GM21526 (cell line): ENCODE measurements at regions not wholly inside any gene's neighbourhood (a gene's known extent, or its start where the extent isn't known, plus 50 kb on each side); places are given as distances from the start of the nearest gene placed in this dataset.

Source experiments
- ATAC-seq: cut with Tn5 transposase; IDR thresholded peaks from one replicate; pipeline ENCODE4 v1.9.1; 2021; ENCODE audit warnings: moderate library complexity; ENCODE audit not compliant: unreplicated experiment, low FRiP score

DNA sequence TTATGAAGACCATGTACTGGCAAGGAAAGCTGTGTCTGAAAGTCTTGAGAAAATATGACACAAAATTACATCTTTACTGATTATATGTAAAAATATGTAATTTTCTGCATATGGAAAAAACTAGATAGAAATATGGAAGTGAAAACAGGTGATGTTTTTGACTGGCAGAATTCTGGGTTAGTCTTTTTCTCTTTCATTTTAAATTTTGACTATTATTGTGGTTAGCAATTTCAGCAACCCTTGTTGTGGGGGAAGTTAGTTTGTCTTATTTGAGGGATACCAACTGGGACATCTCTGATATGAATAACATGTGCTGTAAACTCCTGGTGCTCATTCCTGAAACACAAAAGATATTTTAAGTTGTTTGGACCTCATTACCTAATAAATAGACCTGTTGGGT lies 49.9 kb upstream of the CPEB2 start:
- no peak for ATAC-seq
